22Rv1 (cell line): ENCODE measurements at regions not wholly inside any gene's neighbourhood (a gene's known extent, or its start where the extent isn't known, plus 50 kb on each side); places are given as distances from the start of the nearest gene placed in this dataset.

ENCODE experiments used
- H3K27ac ChIP-seq: fragments of 450-650 bp; 2 replicates; pipeline ENCODE4 v1.5.1; 2017
- CTCF ChIP-seq: fragments of 450-650 bp; IDR thresholded peaks from 2 replicates; pipeline ENCODE4 v1.5.1; 2017; ENCODE audit warnings: mild to moderate bottlenecking
- ZFX ChIP-seq: fragments of 450-650 bp; IDR thresholded peaks from 2 replicates; pipeline ENCODE4 v1.6.1; 2017; ENCODE audit warnings: antibody characterized with exemption, borderline replicate concordance

GRCh38 chr1:4121834-4122512 is 221.9 kb upstream of the C1orf174 start:
- no peak overlapping the region for H3K27ac ChIP-seq
- TF ChIP-seq ZFX (no peak), CTCF (no peak)

DNA sequence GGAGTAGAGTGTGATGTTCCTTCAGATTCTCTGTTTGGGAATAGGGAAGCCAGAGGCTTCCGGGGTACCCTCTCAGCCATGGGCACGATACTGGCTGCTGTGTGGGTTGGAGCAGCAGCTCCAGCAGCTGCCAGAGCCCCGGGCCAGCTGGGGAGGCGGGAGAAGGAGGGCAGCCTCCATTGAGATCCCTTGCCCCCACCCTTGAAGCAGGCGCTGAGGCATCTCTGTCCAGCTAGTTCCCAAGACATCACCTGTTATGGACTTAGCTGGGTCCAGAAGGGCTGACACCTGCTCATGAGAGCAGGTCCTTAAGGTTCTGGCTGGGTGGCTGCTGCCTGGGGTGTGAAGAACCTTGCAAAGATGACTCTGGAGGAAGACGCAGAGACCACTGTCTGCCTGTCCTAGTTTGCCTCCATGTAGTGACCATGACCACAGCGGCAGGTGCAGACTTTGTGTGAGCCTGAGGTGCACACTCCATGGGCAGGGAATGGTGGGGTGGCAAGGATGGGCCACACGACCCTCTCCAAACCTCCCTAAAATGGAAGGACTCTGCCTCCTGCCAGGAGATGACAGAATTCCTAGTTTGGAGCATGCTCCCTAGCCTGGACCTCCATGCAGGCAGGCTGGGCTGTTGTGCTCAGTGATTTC is 222.6 kb upstream of the C1orf174 start:
- no peak for TF ChIP-seq CTCF
- TF ChIP-seq ZFX: no peak
- no peak overlapping the region for H3K27ac ChIP-seq

DNA sequence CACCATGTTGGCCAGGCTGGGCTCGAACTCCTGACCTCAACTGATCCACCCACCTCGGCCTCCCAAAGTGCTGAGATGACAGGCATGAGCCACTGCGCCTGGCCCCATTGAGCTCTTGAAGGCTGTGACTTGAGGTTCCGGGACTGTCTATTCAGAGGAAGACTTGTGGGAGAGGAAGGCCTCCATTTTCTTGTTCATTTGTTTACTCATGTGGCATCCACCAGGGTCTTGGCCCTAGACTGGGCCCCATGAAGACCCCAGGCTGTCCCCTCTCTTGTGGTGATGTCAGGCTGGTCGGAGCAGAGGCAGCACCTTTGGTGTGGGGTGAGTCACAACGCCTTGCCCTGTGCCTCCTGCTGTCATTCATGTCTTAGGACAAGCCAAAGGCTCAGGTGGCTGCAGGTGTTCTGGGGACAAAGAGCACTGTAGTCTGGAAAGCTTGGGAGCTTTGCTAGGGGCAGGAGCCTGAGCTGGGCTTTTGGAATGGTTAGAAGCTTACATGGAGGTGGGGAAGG is 224.6 kb upstream of the C1orf174 start:
- no peak overlapping the region for H3K27ac ChIP-seq
- TF ChIP-seq ZFX (no peak), CTCF (no peak)

DNA sequence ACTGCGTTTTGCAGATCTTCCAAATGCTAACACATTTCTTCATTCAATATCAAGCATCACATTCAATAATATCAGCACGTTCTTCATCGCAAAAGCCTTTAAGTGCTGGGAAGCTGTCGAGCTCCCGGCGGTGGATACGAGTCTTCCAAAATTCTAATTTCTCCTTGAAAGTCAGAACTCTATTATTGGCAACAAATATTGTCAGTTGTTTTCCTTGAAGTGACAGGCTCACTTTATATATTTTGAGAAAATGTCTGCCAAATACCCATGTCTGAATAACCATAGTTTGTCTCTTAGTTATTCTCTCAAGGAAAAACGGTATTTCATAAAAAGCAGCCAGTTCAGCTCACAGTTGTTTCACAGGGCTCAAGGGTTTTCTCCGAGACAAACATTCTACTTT is 226.2 kb upstream of the C1orf174 start:
- no peak for TF ChIP-seq CTCF
- TF ChIP-seq ZFX: no peak
- H3K27ac ChIP-seq: no peak overlapping the region

DNA sequence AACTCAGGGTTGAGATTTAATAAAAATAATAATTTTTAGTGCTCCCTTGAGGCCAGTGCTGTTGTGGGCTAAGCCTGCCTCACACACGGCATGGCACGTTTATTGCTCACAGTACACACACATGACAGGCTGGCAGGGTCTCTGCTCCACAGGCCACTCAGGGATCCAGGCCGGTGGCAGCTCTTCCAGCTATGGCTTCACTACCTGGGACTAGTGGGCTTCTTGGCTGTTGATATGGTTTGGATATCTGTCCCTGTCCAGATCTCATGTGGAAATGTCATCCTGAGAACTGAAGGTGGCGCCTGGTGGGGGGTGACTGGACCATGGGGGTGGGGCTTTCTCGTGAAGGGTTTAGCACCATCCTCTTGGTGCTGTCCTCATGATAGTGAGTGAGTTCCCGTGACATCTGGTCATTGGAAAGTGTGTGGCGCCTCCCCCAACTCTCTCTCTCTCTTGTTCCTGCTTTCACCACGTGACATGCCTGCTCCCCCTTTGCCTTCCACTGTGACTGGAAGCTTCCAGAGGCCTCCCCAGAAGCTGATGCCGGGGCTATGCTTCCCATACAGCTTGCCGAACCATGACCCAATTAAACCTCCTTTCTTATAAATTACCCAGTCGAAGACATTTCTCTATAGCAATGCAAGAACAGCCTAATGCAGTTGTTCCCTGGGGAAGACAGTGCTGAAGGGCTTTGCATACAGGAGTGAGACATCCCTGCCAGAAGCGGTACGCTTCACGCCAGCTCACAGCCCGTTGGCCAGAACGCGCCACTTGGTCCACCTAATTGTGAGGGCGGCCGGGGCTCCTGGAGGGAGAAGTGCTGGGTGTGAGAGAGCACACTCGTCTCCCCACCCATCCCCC is 226.9 kb upstream of the C1orf174 start:
- TF ChIP-seq ZFX (no peak), CTCF (no peak)

GRCh38 chr1:4127592-4128140 is 227.6 kb upstream of the C1orf174 start:
- H3K27ac ChIP-seq: no peak overlapping the region
- TF ChIP-seq CTCF: no peak
- no peak for TF ChIP-seq ZFX

More for the DNA sequence above, 226.9 kb upstream of the C1orf174 start:
- no peak overlapping the region for H3K27ac ChIP-seq
